ENCODE measurements at regions not wholly inside any gene's neighbourhood (a gene's known extent, or its start where the extent isn't known, plus 50 kb on each side); places are given as distances from the start of the nearest gene placed in this dataset.

DNA sequence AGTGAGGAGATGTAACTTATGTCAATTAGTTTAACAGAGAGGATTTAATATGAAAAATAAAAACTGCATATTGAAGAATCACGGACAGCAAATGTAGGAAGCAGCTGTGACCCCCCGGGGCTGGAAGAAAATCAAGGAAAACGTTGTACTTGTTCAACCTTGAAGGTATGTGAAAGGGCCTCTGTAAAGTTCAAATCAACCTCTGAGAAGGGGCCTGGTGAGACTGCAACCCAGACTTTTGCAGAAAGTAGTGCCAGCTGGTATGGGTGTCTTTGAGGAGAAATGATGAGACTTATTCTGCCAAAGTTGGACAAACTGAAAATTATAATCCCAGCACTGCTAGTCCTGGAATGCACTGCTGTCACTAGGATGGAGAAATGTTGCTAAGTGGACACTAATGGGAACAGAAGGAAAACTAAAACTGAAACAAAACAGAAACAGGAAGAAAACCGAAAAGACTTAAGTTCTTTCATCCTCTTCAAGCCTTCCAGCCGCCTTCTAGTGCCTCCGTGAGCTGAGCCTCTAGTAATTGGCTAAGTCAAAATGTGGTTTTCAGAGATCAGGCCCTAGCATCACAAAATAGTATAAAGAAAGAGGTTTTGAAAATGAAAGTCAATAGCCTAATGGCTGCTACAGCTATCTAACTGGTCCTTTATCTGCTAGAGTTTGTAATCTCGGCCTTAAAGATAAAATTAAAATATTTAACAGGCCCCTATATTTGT lies 253.7 kb upstream of the SORCS1 start:
- no peak for TF ChIP-seq POLR2A (IDR thresholded peaks at IDR 0.05)
- TF ChIP-seq, protein P1, sequence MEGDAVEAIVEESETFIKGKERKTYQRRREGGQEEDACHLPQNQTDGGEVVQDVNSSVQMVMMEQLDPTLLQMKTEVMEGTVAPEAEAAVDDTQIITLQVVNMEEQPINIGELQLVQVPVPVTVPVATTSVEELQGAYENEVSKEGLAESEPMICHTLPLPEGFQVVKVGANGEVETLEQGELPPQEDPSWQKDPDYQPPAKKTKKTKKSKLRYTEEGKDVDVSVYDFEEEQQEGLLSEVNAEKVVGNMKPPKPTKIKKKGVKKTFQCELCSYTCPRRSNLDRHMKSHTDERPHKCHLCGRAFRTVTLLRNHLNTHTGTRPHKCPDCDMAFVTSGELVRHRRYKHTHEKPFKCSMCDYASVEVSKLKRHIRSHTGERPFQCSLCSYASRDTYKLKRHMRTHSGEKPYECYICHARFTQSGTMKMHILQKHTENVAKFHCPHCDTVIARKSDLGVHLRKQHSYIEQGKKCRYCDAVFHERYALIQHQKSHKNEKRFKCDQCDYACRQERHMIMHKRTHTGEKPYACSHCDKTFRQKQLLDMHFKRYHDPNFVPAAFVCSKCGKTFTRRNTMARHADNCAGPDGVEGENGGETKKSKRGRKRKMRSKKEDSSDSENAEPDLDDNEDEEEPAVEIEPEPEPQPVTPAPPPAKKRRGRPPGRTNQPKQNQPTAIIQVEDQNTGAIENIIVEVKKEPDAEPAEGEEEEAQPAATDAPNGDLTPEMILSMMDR (IDR thresholded peaks at IDR 0.05): no peak

All from heart left ventricle (tissue), 13 donors.